ENCODE measurements at regions not wholly inside any gene's neighbourhood (a gene's known extent, or its start where the extent isn't known, plus 50 kb on each side); places are given as distances from the start of the nearest gene placed in this dataset.

DNA sequence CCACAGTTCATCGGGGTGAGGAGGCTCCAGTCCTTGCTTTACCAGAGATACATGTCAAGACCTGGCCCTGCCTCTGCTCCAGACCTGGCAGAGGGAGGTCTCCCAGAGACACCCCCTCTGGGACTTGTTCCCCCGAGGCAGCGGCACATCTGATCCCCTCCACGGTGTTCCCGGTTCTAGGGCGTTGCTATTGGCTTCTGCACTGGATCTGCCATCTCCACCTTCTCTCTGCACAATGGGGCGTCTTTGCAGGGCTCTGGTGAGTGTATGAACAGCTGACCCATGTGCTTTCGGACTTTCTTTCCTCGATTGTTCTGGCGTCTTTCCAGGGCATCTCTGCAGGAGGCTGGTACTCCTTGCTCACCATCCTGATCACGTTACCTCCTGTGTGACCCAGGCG lies 930.4 kb downstream of the TBC1D22A start:
- no peak for DNase-seq (ENCODE audit: low read depth in 4 of 4, low spot score in 3 of 4)

DNA sequence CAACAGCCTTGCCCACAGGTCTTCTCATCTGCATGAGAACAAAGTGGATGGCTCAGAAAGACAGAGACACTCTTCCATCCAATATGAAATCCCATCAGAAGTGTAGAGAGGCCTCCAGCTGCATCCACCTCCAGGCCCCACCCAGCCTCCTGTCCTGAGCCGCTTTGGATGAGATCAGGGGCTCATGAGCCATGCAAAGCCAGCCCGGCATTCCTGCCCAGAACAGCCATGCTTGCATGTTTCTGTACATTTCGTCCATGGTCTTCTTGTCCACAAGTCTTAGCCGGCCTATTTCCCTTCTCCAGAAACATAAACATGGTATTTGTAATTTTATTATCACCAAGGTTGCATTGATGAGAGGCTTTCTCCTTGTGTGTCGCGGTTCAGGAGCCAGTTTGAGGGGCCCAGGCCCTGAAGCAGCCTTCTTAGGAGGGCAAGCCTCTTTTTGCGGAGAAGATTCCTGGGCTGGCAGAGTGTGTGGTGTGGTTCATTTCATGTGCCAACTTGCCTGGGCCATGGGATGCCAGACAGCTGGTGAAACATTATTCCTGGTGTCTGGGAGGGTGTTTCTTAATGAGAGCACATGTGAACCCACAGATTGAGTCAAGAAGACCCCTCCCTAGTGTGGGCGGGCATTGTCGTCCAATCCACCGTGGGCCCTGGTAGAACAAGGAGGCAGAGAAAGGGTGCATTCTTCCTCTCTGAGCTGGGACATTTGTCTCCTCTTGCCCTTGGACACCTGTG lies 928.9 kb downstream of the TBC1D22A start:
- DNase-seq (ENCODE audit: low read depth in 4 of 4, low spot score in 3 of 4), result no peak

DNA sequence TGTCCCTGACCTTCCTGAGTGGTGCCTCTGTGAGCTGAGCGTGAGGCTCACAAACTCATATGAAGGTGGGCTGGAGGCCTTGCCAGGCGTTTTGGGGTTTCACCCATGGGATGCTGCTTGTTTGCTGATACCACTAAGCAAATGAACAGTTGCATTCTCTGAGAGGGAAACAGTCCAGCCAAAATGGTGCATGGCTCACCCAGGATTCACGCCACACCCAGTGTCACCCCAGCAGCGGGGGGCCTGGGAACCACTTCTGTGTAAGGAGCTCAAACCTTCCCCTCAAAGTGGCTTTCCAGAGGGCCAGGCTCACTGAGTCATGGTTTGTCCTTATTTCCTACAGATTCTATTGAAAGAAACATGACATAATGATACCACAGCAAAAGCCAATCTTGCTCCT lies 928.1 kb downstream of the TBC1D22A start:
- DNase-seq (ENCODE audit: low read depth in 4 of 4, low spot score in 3 of 4), result no peak

GRCh38 chr22:47690166-47690565 lies 927.7 kb downstream of the TBC1D22A start:
- DNase-seq (ENCODE audit: low read depth in 4 of 4, low spot score in 3 of 4), result no peak

- DNase-seq (ENCODE audit: low read depth in 4 of 4, low spot score in 3 of 4), result no peak
Measured at GRCh38 chr22:47687776-47688175, 925.3 kb downstream of the TBC1D22A start.

DNA sequence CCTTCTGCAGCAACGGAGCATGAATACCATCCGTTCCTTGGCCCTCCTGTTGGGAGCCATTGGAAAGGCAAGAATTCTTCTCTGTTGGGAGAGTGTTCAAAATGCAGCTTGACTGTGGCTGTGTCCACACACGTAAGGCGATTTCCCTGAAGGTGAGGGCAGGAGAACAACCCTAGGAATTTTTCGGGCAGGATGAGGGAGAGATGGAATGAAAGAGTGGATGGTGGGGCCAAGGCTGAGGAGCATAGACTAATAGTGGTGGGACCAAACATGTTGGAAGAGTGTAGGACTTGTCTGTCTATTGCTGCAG lies 924.9 kb downstream of the TBC1D22A start:
- DNase-seq (ENCODE audit: low read depth in 4 of 4, low spot score in 3 of 4), result no peak

GRCh38 chr22:47686594-47687345 lies 924.3 kb downstream of the TBC1D22A start:
- DNase-seq (ENCODE audit: low read depth in 4 of 4, low spot score in 3 of 4), result no peak

GRCh38 chr22:47681411-47682165 lies 919.1 kb downstream of the TBC1D22A start:
- no peak for DNase-seq (ENCODE audit: low read depth in 4 of 4, low spot score in 3 of 4)

DNA sequence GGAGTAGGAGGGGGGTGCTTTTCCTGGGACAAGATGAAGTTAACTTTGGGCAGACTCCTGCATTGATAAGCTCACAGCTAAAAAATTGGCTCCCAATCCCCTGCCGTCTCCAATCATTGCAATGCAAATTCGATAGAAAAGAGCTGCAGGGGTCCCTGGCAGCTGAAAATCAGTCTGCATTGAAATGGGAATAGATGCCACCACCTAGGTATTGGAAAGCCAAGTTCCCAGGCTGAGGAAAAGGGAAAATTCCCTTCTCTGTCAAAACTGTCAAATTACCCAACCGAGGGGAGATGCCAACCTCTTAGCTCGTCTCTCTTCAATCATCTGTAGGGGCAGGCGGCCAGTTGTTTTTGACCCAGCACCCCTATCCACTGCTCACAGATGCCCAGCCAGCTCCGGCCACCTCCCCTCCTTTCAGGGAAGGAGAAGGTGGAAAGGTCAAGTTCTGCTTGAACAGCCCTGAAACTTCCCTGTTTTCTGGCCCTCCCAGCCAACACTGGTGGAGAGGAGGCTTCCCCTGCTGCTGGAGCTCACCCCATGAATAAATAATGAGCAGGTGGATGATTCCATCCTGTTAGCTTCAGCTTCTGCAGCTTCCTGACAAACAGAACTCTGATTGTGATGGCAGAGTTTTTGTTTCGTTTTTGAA lies 916.3 kb downstream of the TBC1D22A start:
- no peak for DNase-seq (ENCODE audit: low read depth in 4 of 4, low spot score in 3 of 4)

GRCh38 chr22:47678048-47678447 lies 915.6 kb downstream of the TBC1D22A start:
- DNase-seq (ENCODE audit: low read depth in 4 of 4, low spot score in 3 of 4), result no peak

DNA sequence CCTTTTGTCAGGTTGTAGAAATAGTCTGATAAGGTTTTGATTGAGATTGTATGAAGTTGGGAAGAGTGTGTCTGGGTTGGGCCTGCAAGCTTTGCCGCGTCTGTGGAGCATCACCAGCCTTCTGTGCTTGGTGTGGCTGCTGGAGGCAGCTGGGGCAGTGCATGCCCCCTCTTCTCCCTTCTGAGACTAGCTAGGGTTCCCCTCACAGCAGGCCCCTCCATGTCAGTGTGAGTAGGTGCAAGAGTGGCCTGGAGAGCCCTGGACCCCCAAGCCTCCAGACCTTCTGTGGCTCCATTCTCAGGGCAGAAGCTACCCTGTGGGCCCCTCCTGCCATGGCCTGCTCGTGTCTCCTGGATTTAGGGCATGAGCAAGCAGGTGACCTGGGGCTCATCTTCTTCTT lies 914.2 kb downstream of the TBC1D22A start:
- DNase-seq (ENCODE audit: low read depth in 4 of 4, low spot score in 3 of 4), result no peak

DNA sequence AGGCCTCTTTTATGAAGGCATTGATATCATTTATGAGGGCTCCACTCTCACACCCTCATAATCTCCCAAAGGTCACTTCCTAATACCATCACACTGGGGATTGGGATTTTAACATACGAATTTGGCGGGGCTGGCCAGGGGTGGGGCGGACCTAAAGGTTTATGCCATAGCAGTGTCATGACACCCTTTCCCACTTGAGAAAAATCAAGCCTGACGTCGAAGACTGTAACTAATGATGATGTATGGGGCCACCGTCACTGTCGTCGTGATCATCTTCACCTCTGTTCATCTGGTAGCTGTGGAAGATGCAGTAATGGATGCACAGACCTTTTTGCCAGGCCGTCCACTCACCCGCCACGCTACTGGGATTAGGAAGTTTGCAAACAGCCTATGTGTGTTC lies 912.1 kb downstream of the TBC1D22A start:
- DNase-seq (ENCODE audit: low read depth in 4 of 4, low spot score in 3 of 4), result no peak

DNA sequence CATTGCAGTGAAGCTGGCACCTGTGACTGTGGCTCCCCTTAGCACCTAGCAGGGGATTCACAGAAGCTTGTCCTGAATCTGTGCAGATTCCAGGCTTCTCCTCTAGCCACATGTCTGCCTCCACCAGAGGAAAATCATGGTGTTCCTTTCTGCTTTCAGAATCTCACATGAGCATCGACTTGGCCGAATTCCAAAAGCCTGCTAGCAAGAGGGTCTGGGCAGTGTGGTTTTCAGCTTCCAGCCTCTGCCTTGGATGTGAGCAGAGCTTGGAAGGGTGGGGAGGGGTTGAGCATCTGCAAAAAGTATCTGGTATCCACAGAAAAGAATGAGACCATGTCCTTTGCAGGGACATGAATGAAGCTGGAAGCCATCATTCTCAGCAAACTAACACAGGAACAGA lies 911.1 kb downstream of the TBC1D22A start:
- DNase-seq (ENCODE audit: low read depth in 4 of 4, low spot score in 3 of 4), result peak in 1 of 4 donors; percentile 11

- no peak for DNase-seq (ENCODE audit: low read depth in 4 of 4, low spot score in 3 of 4)
Measured at GRCh38 chr22:47672526-47672925, 910.1 kb downstream of the TBC1D22A start.

DNA sequence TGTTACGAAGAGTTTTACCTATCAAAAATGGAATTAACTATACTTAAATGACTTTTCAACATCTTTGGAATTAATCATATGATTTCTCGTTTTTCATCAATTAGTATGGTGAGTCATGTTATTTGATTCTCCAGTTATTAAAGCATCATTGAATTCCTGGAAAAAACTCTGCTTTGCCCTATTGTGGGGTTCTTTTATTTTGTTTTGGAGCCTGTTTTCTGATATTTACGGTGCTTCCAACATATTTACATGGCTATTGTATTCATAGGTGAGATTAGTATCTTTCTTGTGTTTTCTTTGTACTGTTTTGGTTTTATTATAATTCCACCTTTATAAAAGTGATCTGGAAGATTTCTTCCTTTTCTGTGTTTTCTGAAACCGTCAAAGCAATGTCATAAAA lies 902.7 kb downstream of the TBC1D22A start:
- no peak for DNase-seq (ENCODE audit: low read depth in 4 of 4, low spot score in 3 of 4)

DNA sequence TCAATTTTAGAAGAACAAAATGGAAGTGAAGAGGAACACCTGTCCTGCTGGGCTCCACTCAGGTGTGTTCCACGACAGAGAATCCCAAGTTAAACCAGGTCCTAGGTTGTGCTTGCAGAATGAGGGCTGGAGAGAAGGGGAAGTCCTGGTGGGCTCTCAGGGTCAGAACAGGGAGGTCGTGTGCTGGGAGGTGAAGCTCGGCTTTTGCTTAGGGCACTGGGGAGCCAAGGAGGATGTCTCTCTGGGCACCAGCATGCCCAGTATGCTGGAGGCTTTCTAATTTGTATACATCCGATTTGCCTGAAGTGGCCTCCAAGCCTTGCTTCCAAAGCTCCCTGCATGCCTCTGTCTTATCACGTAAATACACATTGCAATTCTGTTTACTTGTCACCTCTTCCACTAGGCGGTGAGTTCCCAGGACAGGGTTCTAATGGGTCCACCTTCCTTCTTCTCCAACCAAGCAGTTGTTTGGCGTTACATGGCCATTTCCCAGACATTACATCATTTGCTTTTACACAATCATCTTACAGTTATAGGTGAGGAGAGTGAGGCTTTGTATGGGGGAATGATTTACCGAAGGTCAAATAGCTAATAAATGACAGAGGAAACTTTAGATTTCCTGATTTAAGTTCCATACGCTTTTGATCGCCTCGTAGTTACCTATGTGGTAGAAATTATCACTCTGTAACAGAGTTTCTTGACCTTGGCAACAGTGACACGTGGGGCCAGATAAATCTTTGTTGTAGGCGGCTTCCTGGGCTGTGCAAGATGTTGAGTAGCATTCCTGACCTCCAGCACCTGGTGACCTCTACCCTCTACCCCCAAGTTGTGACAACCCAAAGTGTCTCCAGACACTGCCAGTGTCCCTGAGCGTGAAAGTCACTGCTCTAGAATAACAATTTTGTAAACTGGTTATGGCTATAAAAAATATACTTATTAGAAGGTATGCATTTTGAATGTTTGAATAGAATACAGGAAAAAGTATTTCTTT lies 901.5 kb downstream of the TBC1D22A start:
- DNase-seq (ENCODE audit: low read depth in 4 of 4, low spot score in 3 of 4), result no peak

- DNase-seq (ENCODE audit: low read depth in 4 of 4, low spot score in 3 of 4), result no peak
Measured at GRCh38 chr22:47659467-47660223, 897.2 kb downstream of the TBC1D22A start.

GRCh38 chr22:47658182-47658581 lies 895.7 kb downstream of the TBC1D22A start:
- no peak for DNase-seq (ENCODE audit: low read depth in 4 of 4, low spot score in 3 of 4)

GRCh38 chr22:47657224-47657623 lies 894.8 kb downstream of the TBC1D22A start:
- no peak for DNase-seq (ENCODE audit: low read depth in 4 of 4, low spot score in 3 of 4)
